ENCODE measurements at regions not wholly inside any gene's neighbourhood (a gene's known extent, or its start where the extent isn't known, plus 50 kb on each side); places are given as distances from the start of the nearest gene placed in this dataset.

- H3K4me3 ChIP-seq (ENCODE audit: low read depth, low read length, poor library complexity, severe bottlenecking) = no peak overlapping the region
Observed at GRCh38 chr13:110799246-110800236, 86.0 kb downstream of the ING1 start.

GRCh38 chr13:110801044-110801443, 87.5 kb downstream of the ING1 start:
- H3K4me2 ChIP-seq (ENCODE audit: low read length) = no peak overlapping the region
- H3K4me1 ChIP-seq (ENCODE audit: insufficient read depth, low read length, severe bottlenecking) = no peaks in the 10 kb centered on the region
- no peak overlapping the region for H3K9ac ChIP-seq (ENCODE audit: low read length)
- no peaks in the 10 kb centered on the region for H3F3A ChIP-seq (ENCODE audit: insufficient read depth, low read length)
- peak; percentile 31; the same call in 1 of the 2 replicates for TF ChIP-seq CTCF (IDR thresholded peaks at IDR 0.05; ENCODE audit: low read length)
- TF ChIP-seq EZH2 (IDR thresholded peaks at IDR 0.05; ENCODE audit: borderline replicate concordance, low read length) = no peak
- no peak overlapping the region for H3K27ac ChIP-seq (ENCODE audit: low read depth, low read length, poor library complexity, severe bottlenecking)
- no peaks in the 10 kb centered on the region for H3K79me2 ChIP-seq (ENCODE audit: insufficient read depth, low read length)
- no peaks in the 10 kb centered on the region for H3K36me3 ChIP-seq (ENCODE audit: insufficient read depth, low read length)
- H3K27me3 ChIP-seq (ENCODE audit: insufficient read depth, low read length) = 0 out of 2 replicates have a peak, but pooled peaks cover 12% of the 10 kb centered on the region
- no peaks in the 10 kb centered on the region for H3K9me2 ChIP-seq (ENCODE audit: low read depth, low read length)
- no peaks in the 10 kb centered on the region for H3K9me3 ChIP-seq (ENCODE audit: low read length)
- H4K20me1 ChIP-seq (ENCODE audit: insufficient read depth, low read length) = no peaks in the 10 kb centered on the region
- no peak overlapping the region for H2AFZ ChIP-seq (ENCODE audit: low read length)
- H3K4me3 ChIP-seq (ENCODE audit: low read depth, low read length, poor library complexity, severe bottlenecking) = no peak overlapping the region

More at GRCh38 chr13:110799246-110800236, 86.0 kb downstream of the ING1 start:
- Histone ChIP-seq H3K9me3 (ENCODE audit: low read length) (no peaks in the 10 kb centered on the region), H2AFZ (ENCODE audit: low read length) (no peak overlapping the region), H3K9me2 (ENCODE audit: low read depth, low read length) (no peaks in the 10 kb centered on the region), H3K4me2 (ENCODE audit: low read length) (no peak overlapping the region), H3K36me3 (ENCODE audit: insufficient read depth, low read length) (no peaks in the 10 kb centered on the region), H3K4me1 (ENCODE audit: insufficient read depth, low read length, severe bottlenecking) (no peaks in the 10 kb centered on the region), H4K20me1 (ENCODE audit: insufficient read depth, low read length) (no peaks in the 10 kb centered on the region), H3K27ac (ENCODE audit: low read depth, low read length, poor library complexity, severe bottlenecking) (no peak overlapping the region), H3K27me3 (ENCODE audit: insufficient read depth, low read length) (0 out of 2 replicates have a peak, but pooled peaks cover 12% of the 10 kb centered on the region), H3K9ac (ENCODE audit: low read length) (no peak overlapping the region), H3F3A (ENCODE audit: insufficient read depth, low read length) (no peaks in the 10 kb centered on the region), H3K79me2 (ENCODE audit: insufficient read depth, low read length) (no peaks in the 10 kb centered on the region)
- TF ChIP-seq EZH2 (IDR thresholded peaks at IDR 0.05; ENCODE audit: borderline replicate concordance, low read length) (no peak), CTCF (IDR thresholded peaks at IDR 0.05; ENCODE audit: low read length) (no peak)

- H3K4me3 ChIP-seq (ENCODE audit: low read depth, low read length, poor library complexity, severe bottlenecking) = no peak overlapping the region
- H2AFZ ChIP-seq (ENCODE audit: low read length) = no peak overlapping the region
- no peaks in the 10 kb centered on the region for H3K36me3 ChIP-seq (ENCODE audit: insufficient read depth, low read length)
- H4K20me1 ChIP-seq (ENCODE audit: insufficient read depth, low read length) = no peaks in the 10 kb centered on the region
- H3K27me3 ChIP-seq (ENCODE audit: insufficient read depth, low read length) = 0 out of 2 replicates have a peak, but pooled peaks cover 12% of the 10 kb centered on the region
- no peaks in the 10 kb centered on the region for H3K4me1 ChIP-seq (ENCODE audit: insufficient read depth, low read length, severe bottlenecking)
- no peak overlapping the region for H3K4me2 ChIP-seq (ENCODE audit: low read length)
- no peaks in the 10 kb centered on the region for H3K9me3 ChIP-seq (ENCODE audit: low read length)
- no peak for TF ChIP-seq CTCF (IDR thresholded peaks at IDR 0.05; ENCODE audit: low read length)
- no peak for TF ChIP-seq EZH2 (IDR thresholded peaks at IDR 0.05; ENCODE audit: borderline replicate concordance, low read length)
- H3K27ac ChIP-seq (ENCODE audit: low read depth, low read length, poor library complexity, severe bottlenecking) = no peak overlapping the region
- H3F3A ChIP-seq (ENCODE audit: insufficient read depth, low read length) = no peaks in the 10 kb centered on the region
- H3K9me2 ChIP-seq (ENCODE audit: low read depth, low read length) = no peaks in the 10 kb centered on the region
- no peaks in the 10 kb centered on the region for H3K79me2 ChIP-seq (ENCODE audit: insufficient read depth, low read length)
- H3K9ac ChIP-seq (ENCODE audit: low read length) = no peak overlapping the region
Observed at GRCh38 chr13:110802260-110802659, 88.8 kb downstream of the ING1 start.

Data from OCI-LY1 (cell line).